Hepatocyte (in vitro differentiated cells): ENCODE measurements at regions not wholly inside any gene's neighbourhood (a gene's known extent, or its start where the extent isn't known, plus 50 kb on each side); places are given as distances from the start of the nearest gene placed in this dataset.

ENCODE experiments used
- DNase-seq: peaks from one replicate; pipeline ENCODE4 v3.0.0-alpha.2; 2016; ENCODE audit warnings: low spot score
- H2AFZ ChIP-seq: fragments of 200-600 bp; sonication (generic); 2 replicates; pipeline ENCODE4 v1.6.0; 2016; ENCODE audit warnings: antibody characterized with exemption, mild to moderate bottlenecking
- H3K27ac ChIP-seq: fragments of 200-600 bp; sonication (generic); 2 replicates; pipeline ENCODE4 v1.5.1; 2016; ENCODE audit warnings: mild to moderate bottlenecking
- H3K27me3 ChIP-seq: fragments of 200-600 bp; sonication (generic); 2 replicates; pipeline ENCODE4 v1.6.1; 2016
- H3K36me3 ChIP-seq: fragments of 200-600 bp; sonication (generic); replicated peaks from 2 replicates; pipeline ENCODE4 v1.5.1; 2016; ENCODE audit warnings: low read depth; ENCODE audit not compliant: insufficient read depth
- H3K4me1 ChIP-seq: fragments of 200-600 bp; sonication (generic); 2 replicates; pipeline ENCODE4 v1.5.1; 2016; ENCODE audit warnings: mild to moderate bottlenecking, moderate library complexity; ENCODE audit not compliant: insufficient read depth
- H3K4me2 ChIP-seq: fragments of 200-600 bp; sonication (generic); 2 replicates; pipeline ENCODE4 v1.6.0; 2016
- H3K4me3 ChIP-seq: fragments of 200-600 bp; sonication (generic); 2 replicates; pipeline ENCODE4 v1.5.1; 2016; ENCODE audit warnings: mild to moderate bottlenecking
- H3K79me2 ChIP-seq: fragments of 200-600 bp; sonication (generic); 2 replicates; pipeline ENCODE4 v1.6.0; 2017; ENCODE audit warnings: mild to moderate bottlenecking
- H3K9me2 ChIP-seq: fragments of 200-600 bp; sonication (generic); replicated peaks from 2 replicates; pipeline ENCODE4 v1.6.0; 2017; ENCODE audit warnings: mild to moderate bottlenecking; ENCODE audit not compliant: insufficient read depth
- H3K9me3 ChIP-seq: fragments of 200-600 bp; sonication (generic); 2 replicates; pipeline ENCODE4 v1.5.1; 2016; ENCODE audit warnings: low read depth, mild to moderate bottlenecking
- H4K20me1 ChIP-seq: fragments of 200-600 bp; sonication (generic); 2 replicates; pipeline ENCODE4 v1.6.0; 2016; ENCODE audit warnings: mild to moderate bottlenecking; ENCODE audit not compliant: insufficient read depth, poor library complexity, severe bottlenecking
- CTCF ChIP-seq: fragments of 200-600 bp; sonication (generic); IDR thresholded peaks from 2 replicates; pipeline ENCODE4 v1.5.1; 2016; ENCODE audit warnings: antibody characterized with exemption, mild to moderate bottlenecking; ENCODE audit not compliant: poor library complexity
- EZH2 ChIP-seq: fragments of 200-600 bp; sonication (generic); IDR thresholded peaks from 2 replicates; pipeline ENCODE4 v1.6.1; 2016; ENCODE audit warnings: antibody characterized with exemption, mild to moderate bottlenecking, borderline replicate concordance
- EZH2phosphoT487 ChIP-seq: fragments of 200-600 bp; sonication (generic); IDR thresholded peaks from one replicate; pipeline ENCODE4 v1.6.1; 2018; ENCODE audit warnings: antibody characterized with exemption, mild to moderate bottlenecking, low read depth, moderate library complexity; ENCODE audit not compliant: unreplicated experiment, severe bottlenecking
- WGBS: methylation state at CpG from one replicate; pipeline ENCODE4 v1.1.6; 2016; ENCODE audit warnings: low lambda C conversion rate; ENCODE audit errors: missing lambda C conversion rate; 5-methylcytosine and 5-hydroxymethylcytosine counted together

GRCh38 chr2:147345246-147345645 lies 499.6 kb upstream of the ACVR2A start:
- WGBS = 100% methylated on average over 1 of the region's 1 CpG
- Histone ChIP-seq H3K4me3 (no peak overlapping the region), H3K9me2 (no peaks in the 10 kb centered on the region), H3K4me1 (no peaks in the 10 kb centered on the region), H2AFZ (no peak overlapping the region), H3K79me2 (no peaks in the 10 kb centered on the region), H3K4me2 (no peak overlapping the region), H3K36me3 (no peaks in the 10 kb centered on the region), H3K27me3 (no peaks in the 10 kb centered on the region), H4K20me1 (no peaks in the 10 kb centered on the region), H3K27ac (no peak overlapping the region), H3K9me3 (no peaks in the 10 kb centered on the region)
- no peak for TF ChIP-seq EZH2
- no peak for TF ChIP-seq EZH2phosphoT487
- no peak for TF ChIP-seq CTCF
- DNase-seq = peak; percentile 11

GRCh38 chr2:147342329-147342728 lies 502.5 kb upstream of the ACVR2A start:
- Histone ChIP-seq H3K79me2 (no peaks in the 10 kb centered on the region), H4K20me1 (no peaks in the 10 kb centered on the region), H2AFZ (no peak overlapping the region), H3K27me3 (no peaks in the 10 kb centered on the region), H3K36me3 (no peaks in the 10 kb centered on the region), H3K9me3 (no peaks in the 10 kb centered on the region), H3K27ac (no peak overlapping the region), H3K9me2 (no peaks in the 10 kb centered on the region), H3K4me2 (no peak overlapping the region), H3K4me3 (no peak overlapping the region), H3K4me1 (no peaks in the 10 kb centered on the region)
- WGBS = 97% methylated on average over 1 of the region's 1 CpG
- DNase-seq = no peak
- no peak for TF ChIP-seq CTCF
- TF ChIP-seq EZH2 = no peak

GRCh38 chr2:147331790-147332419 lies 512.9 kb upstream of the ACVR2A start:
- TF ChIP-seq EZH2 (no peak), CTCF (peak; percentile 49), EZH2phosphoT487 (no peak)
- Histone ChIP-seq H3K4me3 (no peak overlapping the region), H3K79me2 (no peaks in the 10 kb centered on the region), H3K27ac (no peak overlapping the region), H3K27me3 (no peaks in the 10 kb centered on the region), H2AFZ (no peak overlapping the region), H3K4me2 (no peak overlapping the region), H4K20me1 (no peaks in the 10 kb centered on the region), H3K9me2 (no peaks in the 10 kb centered on the region), H3K36me3 (no peaks in the 10 kb centered on the region), H3K4me1 (no peaks in the 10 kb centered on the region), H3K9me3 (no peaks in the 10 kb centered on the region)
- 45% methylated on average over 4 of the region's 4 CpGs for WGBS
- DNase-seq = peak; percentile 61

- H3K4me2 ChIP-seq = no peak overlapping the region
- no peaks in the 10 kb centered on the region for H3K9me3 ChIP-seq
- no peaks in the 10 kb centered on the region for H3K9me2 ChIP-seq
- H3K79me2 ChIP-seq = no peaks in the 10 kb centered on the region
- 98% methylated on average over 2 of the region's 4 CpGs for WGBS
- no peak for DNase-seq
- no peaks in the 10 kb centered on the region for H3K27me3 ChIP-seq
- no peaks in the 10 kb centered on the region for H4K20me1 ChIP-seq
- TF ChIP-seq CTCF (no peak), EZH2 (no peak), EZH2phosphoT487 (no peak)
- no peak overlapping the region for H2AFZ ChIP-seq
- no peak overlapping the region for H3K27ac ChIP-seq
- no peak overlapping the region for H3K4me3 ChIP-seq
- H3K36me3 ChIP-seq = no peaks in the 10 kb centered on the region
- no peaks in the 10 kb centered on the region for H3K4me1 ChIP-seq
These were observed 513.9 kb upstream of the ACVR2A start for GRCh38 chr2:147330925-147331324.
